ENCODE measurements at regions not wholly inside any gene's neighbourhood (a gene's known extent, or its start where the extent isn't known, plus 50 kb on each side); places are given as distances from the start of the nearest gene placed in this dataset.

GRCh38 chr1:30133414-30134055 lies 589.9 kb downstream of the MATN1 start:
- TF ChIP-seq CTCF (IDR thresholded peaks at IDR 0.05) (no peak), EP300 (IDR thresholded peaks at IDR 0.05) (no peak), SMC3 (IDR thresholded peaks at IDR 0.05) (no peak), JUN (IDR thresholded peaks at IDR 0.05) (no peak), MYC (IDR thresholded peaks at IDR 0.05; ENCODE audit: borderline replicate concordance, low read length) (no peak), EHMT2 (IDR thresholded peaks at IDR 0.05; ENCODE audit: low read depth) (no peak), POLR2A (IDR thresholded peaks at IDR 0.05; ENCODE audit: low read length) (no peak), RARB (CRISPR knock-in tag; IDR thresholded peaks at IDR 0.05) (no peak), HDAC2 (IDR thresholded peaks at IDR 0.05) (no peak), MAZ (IDR thresholded peaks at IDR 0.05; ENCODE audit: borderline replicate concordance, low read depth, low read length) (no peak), RAD21 (conservative IDR thresholded peaks at IDR 0.05 in 1 of 2, IDR thresholded peaks at IDR 0.05 in 1 of 2) (no peak)
- TF ChIP-seq, protein P1, sequence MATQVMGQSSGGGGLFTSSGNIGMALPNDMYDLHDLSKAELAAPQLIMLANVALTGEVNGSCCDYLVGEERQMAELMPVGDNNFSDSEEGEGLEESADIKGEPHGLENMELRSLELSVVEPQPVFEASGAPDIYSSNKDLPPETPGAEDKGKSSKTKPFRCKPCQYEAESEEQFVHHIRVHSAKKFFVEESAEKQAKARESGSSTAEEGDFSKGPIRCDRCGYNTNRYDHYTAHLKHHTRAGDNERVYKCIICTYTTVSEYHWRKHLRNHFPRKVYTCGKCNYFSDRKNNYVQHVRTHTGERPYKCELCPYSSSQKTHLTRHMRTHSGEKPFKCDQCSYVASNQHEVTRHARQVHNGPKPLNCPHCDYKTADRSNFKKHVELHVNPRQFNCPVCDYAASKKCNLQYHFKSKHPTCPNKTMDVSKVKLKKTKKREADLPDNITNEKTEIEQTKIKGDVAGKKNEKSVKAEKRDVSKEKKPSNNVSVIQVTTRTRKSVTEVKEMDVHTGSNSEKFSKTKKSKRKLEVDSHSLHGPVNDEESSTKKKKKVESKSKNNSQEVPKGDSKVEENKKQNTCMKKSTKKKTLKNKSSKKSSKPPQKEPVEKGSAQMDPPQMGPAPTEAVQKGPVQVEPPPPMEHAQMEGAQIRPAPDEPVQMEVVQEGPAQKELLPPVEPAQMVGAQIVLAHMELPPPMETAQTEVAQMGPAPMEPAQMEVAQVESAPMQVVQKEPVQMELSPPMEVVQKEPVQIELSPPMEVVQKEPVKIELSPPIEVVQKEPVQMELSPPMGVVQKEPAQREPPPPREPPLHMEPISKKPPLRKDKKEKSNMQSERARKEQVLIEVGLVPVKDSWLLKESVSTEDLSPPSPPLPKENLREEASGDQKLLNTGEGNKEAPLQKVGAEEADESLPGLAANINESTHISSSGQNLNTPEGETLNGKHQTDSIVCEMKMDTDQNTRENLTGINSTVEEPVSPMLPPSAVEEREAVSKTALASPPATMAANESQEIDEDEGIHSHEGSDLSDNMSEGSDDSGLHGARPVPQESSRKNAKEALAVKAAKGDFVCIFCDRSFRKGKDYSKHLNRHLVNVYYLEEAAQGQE (IDR thresholded peaks at IDR 0.05): no peak
- TF ChIP-seq, protein P2, sequence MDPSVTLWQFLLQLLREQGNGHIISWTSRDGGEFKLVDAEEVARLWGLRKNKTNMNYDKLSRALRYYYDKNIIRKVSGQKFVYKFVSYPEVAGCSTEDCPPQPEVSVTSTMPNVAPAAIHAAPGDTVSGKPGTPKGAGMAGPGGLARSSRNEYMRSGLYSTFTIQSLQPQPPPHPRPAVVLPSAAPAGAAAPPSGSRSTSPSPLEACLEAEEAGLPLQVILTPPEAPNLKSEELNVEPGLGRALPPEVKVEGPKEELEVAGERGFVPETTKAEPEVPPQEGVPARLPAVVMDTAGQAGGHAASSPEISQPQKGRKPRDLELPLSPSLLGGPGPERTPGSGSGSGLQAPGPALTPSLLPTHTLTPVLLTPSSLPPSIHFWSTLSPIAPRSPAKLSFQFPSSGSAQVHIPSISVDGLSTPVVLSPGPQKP (IDR thresholded peaks at IDR 0.05; ENCODE audit: low read depth, low read length): no peak
